Activated CD4-positive, CD25-positive, alpha-beta regulatory T cell treated with anti-CD3 and anti-CD28 coated beads, Interleukin-2, amount 50 U/mL, for 24 hours (primary cell): ENCODE measurements at regions not wholly inside any gene's neighbourhood (a gene's known extent, or its start where the extent isn't known, plus 50 kb on each side); places are given as distances from the start of the nearest gene placed in this dataset.
"Not testable (repeated sequence)": the region's sequence is repeated elsewhere in the genome, so short reads cannot be mapped to it uniquely, and the experiment has no call there.

Experiments
- ATAC-seq, 2 donors: fragments of 150-1000 bp; cut with Tn5 transposase; one replicate each; pipeline ENCODE4 v1.10.0; 2021; ENCODE audit warnings: mild to moderate bottlenecking in 1 of 2, moderate library complexity in 1 of 2

DNA sequence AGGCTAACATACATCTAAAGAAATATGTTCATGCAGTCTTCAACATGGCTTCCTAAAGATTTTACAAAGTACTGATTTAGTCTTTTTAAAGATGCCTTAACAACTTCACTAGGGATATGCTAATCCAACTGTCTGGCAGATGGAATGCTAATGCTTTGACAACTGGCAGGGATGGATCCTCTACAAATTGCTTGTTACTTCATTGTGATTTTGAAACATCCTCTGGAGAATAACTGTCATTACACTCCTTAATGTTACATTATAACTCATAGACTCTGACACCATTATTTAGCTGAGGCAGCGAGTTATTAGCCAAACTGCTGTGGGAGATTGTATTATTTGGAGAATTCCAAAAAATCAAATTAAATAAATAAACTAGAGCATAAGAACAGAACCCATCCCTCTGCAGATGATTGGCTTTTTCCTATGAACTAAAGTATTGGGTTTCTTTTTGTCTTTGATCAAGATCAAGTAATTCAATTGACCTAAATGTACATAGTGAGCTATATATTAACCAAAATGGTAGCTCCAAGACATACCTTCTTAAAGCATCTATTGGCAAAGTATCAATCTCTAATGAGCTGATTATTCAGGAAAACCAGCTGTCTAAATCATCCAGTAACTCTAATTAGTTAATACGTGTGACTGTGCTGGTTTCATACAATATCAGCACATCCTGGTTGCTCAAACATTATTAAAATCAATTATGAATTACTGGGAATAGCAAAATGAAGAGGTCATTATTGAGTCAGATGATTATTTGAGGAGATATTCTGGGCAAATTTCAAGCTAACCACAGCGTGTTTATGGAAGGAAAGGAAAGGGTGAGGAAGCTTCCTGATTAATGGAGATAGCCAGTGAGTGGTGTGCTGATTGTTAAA lies 321.3 kb upstream of the TFPI start:
- ATAC-seq = no peak

DNA sequence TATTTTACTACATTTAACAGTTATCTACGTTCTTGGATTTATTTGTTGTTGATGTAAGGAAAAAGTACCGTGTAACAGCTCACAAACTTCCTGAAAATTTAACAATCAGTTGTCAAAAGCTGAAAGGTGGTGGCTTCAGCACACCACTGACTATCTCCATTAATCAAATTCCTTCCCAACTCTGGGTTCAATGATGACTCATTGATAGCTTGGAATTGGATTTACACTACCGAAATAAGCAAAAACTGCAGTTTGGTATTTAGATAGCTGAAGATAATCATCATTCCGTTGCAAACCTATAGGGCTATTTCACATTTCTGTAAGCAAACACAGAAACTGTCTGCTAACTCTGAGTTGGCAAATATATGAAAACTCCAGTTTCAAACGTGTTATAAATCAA lies 322.3 kb upstream of the TFPI start:
- ATAC-seq = no peak

DNA sequence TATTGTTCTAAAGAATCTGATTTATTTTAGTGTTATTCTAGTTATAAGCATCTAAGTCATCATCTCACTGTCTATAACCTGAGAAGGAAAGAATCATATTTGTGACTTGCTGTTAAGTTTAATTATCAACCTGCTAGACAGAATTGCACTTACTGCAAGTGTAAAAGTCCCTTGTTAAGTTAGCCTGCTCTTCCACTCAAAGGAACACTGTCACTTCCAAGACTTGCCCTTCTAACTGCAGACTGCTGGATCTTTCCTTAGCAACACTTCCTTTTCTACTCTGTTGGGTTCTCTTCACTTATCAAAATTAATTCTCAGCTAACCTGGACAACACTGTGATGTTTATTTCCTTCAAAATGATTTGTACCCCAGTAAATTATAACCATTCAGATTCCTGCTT lies 323.2 kb upstream of the TFPI start:
- ATAC-seq = no peak

DNA sequence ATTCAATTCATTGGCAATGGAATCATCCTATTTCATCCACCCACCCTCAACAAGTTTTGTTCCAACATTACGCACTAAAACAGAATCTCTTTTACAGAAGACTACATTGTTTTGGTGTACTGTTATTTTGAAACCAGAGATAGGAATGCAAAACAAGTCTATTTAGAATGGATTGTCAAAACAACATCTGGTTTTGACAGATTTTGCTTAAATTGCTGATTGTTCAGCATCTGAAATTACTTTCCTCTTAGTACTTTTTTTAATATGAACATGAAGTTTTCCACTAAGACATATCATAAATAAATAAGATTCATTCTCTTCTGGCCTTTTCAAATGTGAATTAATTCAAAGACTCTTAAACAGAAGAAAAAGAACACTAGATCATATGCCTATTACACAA lies 323.9 kb upstream of the TFPI start:
- no peak for ATAC-seq

DNA sequence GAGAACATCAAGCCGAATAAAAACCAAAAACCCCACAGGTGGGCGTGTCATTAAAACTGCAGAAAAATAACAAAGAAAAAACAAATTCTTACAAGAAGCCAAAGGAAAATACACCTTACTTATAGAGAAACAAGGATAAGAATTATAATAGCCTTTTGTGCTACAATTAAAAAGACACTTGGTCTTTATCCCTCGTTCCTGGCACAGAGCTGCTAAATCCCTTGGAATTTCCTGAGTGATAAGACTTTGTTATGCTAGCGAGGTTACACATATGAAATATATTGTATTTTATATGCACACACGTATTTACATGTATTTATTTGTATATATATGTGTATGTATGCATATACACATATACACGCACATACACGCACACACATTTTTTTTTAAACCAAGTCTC lies 325.3 kb upstream of the TFPI start:
- no peak for ATAC-seq

DNA sequence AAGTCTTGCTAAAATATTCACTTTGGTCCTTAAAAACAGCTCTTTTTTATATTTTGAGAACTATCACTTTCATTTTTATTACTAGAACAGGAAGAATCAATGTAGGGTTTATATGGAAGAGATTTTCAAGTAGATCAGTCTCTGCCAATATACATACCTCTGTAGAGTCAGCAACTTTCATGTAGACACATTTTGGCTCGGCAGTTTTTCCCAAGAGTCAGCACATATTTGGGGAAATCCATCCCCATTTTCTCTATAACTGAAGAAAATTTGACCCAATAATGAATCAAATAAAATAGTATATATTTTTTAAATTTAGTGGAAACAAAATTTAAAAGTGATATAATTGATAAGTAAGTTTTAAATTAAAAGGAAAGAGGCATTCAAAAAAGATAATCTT lies 329.8 kb upstream of the TFPI start:
- no peak for ATAC-seq

DNA sequence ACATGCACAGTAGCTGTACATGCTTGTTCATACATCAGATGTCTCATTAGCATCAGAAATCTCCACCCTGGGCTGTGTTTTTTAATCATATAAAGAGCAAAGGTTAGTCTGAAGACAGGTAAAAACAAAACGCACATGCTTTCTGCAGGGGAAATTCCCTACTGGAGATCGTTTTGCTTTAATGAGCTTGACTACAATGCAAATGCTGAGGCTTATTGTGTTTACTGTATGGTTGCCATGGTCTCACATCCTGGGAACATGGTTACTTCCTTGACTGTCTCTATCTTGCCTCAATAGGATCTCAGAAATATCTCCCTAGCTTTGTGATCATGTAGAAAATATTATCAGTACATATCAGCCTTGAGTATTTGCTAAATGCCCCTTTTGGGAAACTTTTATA lies 336.5 kb upstream of the TFPI start:
- no peak for ATAC-seq

DNA sequence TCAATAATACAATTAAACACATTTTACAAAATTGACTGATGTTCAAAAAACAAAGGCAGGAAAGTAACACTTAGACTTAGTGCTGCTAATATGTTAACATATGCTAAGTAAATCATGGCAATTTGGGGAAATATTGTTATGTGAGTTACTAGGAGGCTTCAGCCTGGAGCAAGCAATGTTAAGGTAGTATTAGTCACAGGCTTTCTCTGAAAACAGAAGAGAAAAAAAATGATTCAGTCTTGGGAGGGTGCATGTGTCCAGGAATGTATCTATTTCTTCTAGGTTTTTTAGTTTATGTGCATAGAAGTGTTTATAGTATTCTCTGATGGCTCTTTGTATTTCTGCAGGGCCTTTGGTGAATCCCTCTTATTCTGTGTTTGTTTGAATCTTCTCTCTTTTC lies 345.8 kb upstream of the TFPI start:
- ATAC-seq = no peak

DNA sequence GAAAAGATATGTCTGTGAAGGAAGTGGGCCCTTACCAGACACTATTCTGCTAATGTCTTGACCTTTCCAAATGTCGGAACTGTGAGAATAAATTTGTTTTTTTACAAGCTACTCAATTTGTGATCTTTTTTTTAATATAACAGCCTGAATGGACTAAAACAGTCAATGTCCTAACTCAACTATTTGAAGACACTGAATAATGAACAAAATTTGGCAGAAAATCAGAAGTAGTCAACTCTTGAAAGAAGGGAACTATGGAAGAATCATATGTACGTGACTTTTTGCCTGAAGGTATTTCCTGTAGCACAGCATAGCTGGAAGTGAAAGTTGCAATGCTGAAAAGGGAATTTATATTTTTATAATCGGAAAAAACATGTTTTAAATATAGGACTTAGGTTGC lies 351.8 kb upstream of the TFPI start:
- ATAC-seq = no peak

DNA sequence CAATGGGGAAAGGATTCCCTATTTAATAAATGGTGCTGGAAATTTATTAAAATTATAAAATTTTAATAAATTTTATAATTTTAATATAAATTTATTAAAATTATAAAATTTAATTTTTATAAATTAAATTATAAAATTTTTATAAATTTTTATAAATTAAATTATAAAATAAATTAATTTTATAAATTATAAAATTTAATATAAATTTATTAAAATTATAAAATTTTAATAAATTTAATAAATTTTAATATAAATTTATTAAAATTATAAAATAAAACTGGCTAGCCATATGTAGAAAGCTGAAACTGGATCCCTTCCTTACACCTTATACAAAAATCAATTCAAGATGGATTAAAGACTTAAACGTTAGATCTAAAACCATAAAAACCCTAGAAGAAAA lies 356.7 kb upstream of the TFPI start:
- ATAC-seq = not testable (repeated sequence)

DNA sequence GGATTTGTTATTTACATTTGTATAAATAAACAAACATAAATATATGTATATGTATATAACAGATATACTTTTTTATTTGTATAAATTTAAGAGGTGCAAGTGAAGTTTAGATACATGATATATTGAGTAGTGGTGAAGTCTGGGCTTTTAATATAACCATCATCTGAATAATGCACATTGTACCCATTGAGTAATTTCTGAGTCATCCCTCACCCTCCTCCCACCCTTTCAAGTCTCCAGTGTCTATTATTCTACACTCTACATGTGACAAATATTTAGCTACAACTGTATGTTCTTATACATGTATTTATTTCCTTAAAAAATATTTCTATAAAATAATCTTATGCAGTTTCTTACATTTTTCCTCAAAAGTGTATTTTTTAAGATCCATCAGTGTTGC lies 358.7 kb upstream of the TFPI start:
- no peak for ATAC-seq

DNA sequence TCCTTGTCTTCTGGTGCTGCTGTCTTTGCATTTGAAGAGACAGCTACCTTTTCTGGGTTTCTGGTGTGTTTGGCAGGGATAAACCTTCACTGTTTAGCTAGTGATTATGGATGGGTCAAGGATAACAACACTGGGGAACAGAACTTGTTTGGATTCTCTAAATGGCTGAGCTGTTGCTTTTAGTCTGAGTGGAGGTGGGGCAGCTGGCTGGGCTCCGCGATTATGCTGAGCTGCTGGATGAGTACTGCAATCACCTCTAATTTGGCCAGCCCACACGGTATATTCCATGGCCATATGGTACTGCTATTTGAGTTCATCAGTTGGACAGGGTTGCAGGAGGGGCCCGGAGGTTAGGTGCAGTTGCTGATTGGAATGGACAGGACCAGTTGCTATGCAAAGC lies 361.6 kb upstream of the TFPI start:
- no peak for ATAC-seq

DNA sequence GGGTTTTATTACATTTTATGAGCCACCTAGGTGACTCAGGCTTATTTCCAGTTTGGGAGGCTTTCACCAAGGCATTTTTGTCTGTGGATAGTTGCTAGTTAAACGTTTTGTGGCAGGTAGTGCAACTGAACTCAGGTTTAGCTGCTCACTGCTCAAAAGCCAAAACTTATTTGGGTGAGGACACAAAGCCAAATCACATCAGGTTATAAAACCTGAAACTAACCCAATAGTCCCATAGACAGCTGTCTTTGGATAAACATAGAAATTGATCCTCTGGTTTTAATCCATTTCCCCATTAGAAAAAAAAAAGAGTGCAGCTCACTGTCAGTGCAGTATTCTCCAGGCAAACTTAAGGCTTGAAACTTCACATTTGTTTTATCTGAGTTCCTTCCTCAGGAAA lies 362.6 kb upstream of the TFPI start:
- no peak for ATAC-seq

DNA sequence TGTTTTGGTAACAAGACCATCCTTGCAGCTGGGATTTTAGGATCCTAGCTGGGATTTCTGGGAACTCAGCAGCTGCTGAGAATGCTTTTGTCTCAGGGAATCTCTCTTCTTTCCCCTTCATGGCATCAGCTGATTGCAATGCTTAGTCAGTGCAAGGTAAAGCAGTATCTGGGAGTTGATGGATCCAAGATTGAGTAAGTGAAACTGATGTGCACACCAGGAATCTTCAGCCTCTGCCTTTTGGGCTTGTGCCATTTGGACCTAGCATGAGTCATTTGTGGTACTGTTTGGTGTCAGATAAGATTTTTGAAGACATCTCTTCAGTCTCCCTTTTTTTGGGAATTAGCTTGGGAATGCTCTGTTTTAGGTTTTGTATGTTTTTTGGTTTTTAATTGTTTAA lies 363.3 kb upstream of the TFPI start:
- no peak for ATAC-seq

DNA sequence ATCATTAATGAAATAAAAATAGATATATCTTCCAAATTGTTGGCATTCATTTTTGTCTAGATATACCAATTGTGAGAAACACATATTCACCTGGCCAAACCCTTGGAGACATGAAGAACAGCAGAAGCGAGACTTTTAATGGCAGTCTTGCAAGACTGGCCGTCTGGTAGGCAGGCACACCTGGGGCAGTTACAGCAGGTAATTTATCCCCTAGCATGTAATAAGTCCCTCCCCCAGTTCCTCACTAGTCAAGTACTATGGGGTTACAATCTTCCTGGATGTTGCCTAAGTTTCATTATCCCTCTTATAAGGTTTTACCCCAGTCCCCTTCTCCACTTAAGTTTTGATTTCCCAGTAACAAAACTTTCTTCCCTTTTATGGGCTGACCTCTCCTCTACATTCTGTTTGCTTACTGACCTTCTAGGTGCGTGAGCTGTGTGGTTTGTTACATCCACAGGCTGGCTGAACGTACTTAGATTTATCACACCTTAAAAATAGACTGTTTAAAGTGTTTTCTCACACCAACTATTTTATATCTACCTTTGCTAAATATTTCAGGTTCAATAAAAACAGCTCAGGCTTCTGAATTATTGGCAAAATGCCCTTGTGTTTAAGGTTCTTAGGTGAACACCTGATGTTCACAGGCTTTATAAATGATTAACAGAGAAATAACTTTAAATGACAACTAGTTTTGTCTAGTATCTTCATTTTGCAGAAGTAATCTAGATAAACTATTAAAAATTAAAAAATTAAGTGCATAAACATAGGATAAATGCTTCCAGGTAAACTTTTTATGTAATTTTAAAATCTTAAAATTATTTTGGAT lies 365.0 kb upstream of the TFPI start:
- no peak for ATAC-seq

DNA sequence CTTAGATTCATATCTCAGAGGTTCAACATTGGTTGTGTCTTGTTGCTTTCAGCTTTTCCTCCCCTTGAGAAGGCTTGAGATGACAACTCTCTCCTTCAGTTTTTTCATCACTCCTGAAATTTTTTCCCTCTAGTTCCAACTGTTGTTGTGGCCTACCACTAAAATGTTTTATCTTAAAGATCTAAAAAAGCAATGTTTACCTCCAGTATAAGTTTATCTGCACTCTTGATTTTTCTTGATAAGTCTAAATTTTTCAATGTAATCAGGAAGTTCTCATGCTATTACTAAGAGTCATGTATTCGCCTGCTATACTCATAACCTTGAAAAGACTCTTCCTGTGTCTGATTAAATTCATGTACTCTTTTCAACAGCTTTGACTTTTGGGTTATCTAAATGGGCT lies 366.3 kb upstream of the TFPI start:
- no peak for ATAC-seq

DNA sequence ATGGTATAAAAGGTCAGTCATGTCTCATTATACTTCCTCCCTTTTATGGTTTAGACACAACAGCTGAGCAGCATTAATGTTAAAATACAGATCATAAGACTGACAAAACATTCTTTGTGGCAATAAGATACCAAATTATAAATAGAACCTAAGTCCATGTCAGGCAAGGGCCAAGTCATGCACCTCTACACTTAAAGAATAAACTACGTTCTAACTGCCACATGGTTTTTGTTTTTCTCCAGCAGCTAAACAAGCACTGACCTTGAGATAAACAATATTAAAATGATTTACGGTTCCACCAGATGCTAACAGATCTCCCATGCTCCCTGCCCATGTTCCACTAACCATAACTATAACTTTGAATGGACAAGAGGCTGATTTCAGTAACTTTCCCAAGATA lies 368.6 kb upstream of the TFPI start:
- ATAC-seq = no peak

DNA sequence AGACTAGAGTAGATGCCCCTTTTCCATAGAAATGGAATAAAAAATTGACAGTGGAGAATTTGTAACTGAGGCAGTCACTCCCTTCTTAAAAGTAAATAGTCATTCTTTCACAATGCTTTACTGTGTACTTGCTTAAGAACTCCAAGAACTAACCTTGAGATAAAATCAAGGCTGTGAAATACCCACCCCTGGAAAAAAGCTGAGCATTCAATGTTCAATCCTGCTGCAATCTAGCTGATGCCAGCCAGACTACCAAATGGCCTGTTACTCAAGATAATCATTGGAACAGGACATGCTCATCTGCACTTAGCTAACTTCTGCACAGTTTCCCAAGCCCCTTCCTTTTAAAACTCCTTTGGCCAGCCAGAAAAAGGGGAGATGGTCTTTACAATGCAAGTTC lies 367.4 kb upstream of the GULP1 start:
- no peak for ATAC-seq

DNA sequence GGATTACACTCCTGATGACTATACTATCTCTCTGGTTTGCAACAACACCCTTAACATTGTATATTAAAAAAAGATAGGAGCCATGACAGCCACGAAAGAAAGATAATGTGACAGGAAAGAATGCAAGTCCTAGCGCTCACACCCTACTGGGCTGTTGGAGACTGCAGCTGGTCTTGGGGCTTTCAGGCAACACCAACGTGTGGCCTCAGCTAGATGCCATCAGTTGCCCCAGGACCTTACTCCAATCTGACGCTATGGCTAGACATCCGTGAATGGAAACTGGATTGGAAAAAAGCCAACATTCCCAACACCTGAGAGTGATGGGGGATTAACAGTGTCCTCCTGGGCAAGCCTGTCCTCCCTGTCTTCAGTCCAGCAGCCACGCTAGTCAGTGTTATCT lies 357.4 kb upstream of the GULP1 start:
- no peak for ATAC-seq

DNA sequence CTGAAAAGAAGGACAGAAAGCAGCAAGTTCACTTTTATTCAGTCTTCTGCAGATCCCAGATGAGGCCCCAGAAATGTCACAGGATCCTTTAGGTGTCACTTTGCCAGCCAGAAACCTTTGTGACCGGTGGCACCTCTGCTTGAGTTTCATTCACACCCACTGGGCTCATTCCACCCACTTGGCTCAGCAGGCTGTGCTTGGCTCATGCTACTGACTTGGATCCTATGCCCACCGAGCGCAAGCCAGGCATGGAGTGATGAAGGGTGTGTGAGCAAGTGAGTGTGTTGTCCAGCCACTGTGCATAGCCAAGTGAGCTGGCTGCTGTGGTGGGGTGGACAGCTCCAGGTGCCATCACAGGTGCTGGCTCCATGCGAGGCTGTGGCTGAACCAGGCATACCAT lies 357.0 kb upstream of the GULP1 start:
- no peak for ATAC-seq

DNA sequence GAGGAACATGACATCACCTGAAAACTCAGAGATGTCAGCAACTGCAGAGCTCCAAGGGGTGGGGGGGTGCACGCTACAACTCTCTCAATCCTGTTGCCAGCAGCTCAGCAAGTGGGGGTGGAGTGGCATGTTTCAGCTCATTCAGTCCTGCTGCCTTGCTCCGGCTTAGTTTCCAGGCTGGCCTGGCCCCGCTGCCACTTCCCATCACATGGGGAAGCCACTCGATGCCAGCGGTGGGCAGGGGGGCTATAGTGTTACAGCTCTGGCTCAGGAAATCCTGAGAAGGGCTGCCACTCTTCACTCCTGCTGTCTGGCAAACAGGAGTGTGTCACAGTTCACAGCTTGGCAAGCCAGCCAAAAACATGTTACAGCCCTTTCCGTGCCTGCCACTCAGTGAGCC lies 356.5 kb upstream of the GULP1 start:
- ATAC-seq = no peak

DNA sequence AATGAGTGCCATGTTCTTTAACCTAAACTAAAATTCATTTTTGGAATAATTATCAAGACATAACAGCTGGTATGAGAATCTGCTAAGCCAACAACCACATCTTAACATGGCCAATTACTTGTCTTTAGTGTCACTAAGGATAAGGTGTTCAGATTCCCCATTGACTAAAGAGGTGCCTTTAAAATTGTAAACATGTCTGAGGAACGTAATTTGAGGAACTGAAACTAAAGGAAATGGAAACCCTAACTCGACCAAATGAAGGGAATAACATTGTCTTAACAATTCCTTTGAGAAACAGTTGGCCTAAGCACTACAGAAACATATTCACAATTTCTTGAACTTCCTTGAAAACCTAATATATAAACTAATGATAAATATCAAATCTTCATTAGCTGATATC lies 355.4 kb upstream of the GULP1 start:
- no peak for ATAC-seq

DNA sequence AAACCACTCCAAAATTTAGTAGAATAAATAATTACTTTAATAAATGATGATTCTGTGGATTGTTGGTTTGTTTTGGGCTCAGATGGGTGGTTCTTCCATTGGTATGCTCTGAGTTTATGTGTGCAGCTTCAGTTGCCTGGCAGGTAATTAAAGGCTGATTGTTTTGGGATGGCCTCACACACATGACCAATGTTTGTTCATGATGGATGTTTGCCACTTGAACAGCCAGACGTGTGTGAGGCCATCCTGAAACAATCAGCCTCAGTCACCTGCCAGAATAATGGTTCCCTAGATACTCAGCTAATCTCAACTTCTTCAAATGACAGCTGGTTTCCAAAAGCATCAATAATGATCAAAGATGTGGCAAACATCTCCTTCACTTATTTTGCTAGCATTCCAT lies 352.5 kb upstream of the GULP1 start:
- ATAC-seq = no peak

DNA sequence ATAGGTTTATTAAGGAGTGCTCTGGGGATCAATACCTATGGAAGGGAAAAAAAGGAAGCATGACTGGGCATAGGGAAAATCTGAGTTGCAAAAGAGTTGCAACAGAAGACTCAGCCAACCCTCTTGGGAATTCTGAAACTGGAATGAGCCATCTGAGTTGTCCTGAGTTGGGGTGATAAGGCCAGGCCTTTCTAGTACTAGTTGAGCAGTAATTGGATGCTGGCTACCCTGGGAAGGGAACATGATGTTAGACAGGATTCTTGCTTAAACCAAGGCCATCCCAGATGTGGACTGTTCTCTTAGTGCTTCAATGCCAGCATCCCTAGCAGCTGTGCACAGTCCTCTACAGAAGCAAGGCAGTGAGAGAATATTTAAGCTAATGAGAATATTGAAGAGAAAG lies 348.8 kb upstream of the GULP1 start:
- no peak for ATAC-seq
